ENCODE measurements at regions not wholly inside any gene's neighbourhood (a gene's known extent, or its start where the extent isn't known, plus 50 kb on each side); places are given as distances from the start of the nearest gene placed in this dataset.

GRCh38 chr11:36994208-36994607, 396.2 kb upstream of the RAG2 start:
- no peak for DNase-seq

- no peak for DNase-seq
Measured at GRCh38 chr11:36988556-36988955, 390.5 kb upstream of the RAG2 start.

- DNase-seq = no peak
Measured at GRCh38 chr11:36985562-36985961, 387.5 kb upstream of the RAG2 start.

GRCh38 chr11:36976741-36977140, 378.7 kb upstream of the RAG2 start:
- DNase-seq = no peak

- DNase-seq = no peak
Measured at GRCh38 chr11:36974771-36975170, 376.7 kb upstream of the RAG2 start.

GRCh38 chr11:36953976-36954375, 355.9 kb upstream of the RAG2 start:
- DNase-seq = no peak

- no peak for DNase-seq
Measured at GRCh38 chr11:36948460-36949127, 350.6 kb upstream of the RAG2 start.

GRCh38 chr11:36945384-36945783, 347.3 kb upstream of the RAG2 start:
- no peak for DNase-seq

- no peak for DNase-seq
Measured at GRCh38 chr11:36933481-36933880, 335.4 kb upstream of the RAG2 start.

GRCh38 chr11:36931139-36931538, 333.1 kb upstream of the RAG2 start:
- no peak for DNase-seq

GRCh38 chr11:36930256-36930655, 332.2 kb upstream of the RAG2 start:
- DNase-seq = no peak

GRCh38 chr11:36929401-36929800, 331.4 kb upstream of the RAG2 start:
- no peak for DNase-seq

GRCh38 chr11:36928621-36929020, 330.6 kb upstream of the RAG2 start:
- no peak for DNase-seq

GRCh38 chr11:36899800-36900199, 301.8 kb upstream of the RAG2 start:
- no peak for DNase-seq

GRCh38 chr11:36890841-36891240, 292.8 kb upstream of the RAG2 start:
- no peak for DNase-seq

- no peak for DNase-seq
Measured at GRCh38 chr11:36890121-36890679, 292.2 kb upstream of the RAG2 start.

- DNase-seq = no peak
Measured at GRCh38 chr11:36885154-36885553, 287.1 kb upstream of the RAG2 start.

GRCh38 chr11:36878737-36879136, 280.7 kb upstream of the RAG2 start:
- no peak for DNase-seq

- DNase-seq = no peak
Measured at GRCh38 chr11:36877149-36877548, 279.1 kb upstream of the RAG2 start.

GRCh38 chr11:36876266-36876665, 278.2 kb upstream of the RAG2 start:
- no peak for DNase-seq

GRCh38 chr11:36874291-36874690, 276.3 kb upstream of the RAG2 start:
- no peak for DNase-seq

- no peak for DNase-seq
Measured at GRCh38 chr11:36870361-36870760, 272.3 kb upstream of the RAG2 start.

- no peak for DNase-seq
Measured at GRCh38 chr11:36868380-36868779, 270.3 kb upstream of the RAG2 start.

- DNase-seq = no peak
Measured at GRCh38 chr11:36865846-36866245, 267.8 kb upstream of the RAG2 start.

- DNase-seq = no peak
Measured at GRCh38 chr11:36854875-36855274, 256.8 kb upstream of the RAG2 start.
